Hepatocyte (in vitro differentiated cells): ENCODE measurements at regions not wholly inside any gene's neighbourhood (a gene's known extent, or its start where the extent isn't known, plus 50 kb on each side); places are given as distances from the start of the nearest gene placed in this dataset.

ENCODE experiments used
- DNase-seq: peaks from one replicate; pipeline ENCODE4 v3.0.0-alpha.2; 2016; ENCODE audit warnings: low spot score
- H2AFZ ChIP-seq: fragments of 200-600 bp; sonication (generic); 2 replicates; pipeline ENCODE4 v1.6.0; 2016; ENCODE audit warnings: antibody characterized with exemption, mild to moderate bottlenecking
- H3K27ac ChIP-seq: fragments of 200-600 bp; sonication (generic); 2 replicates; pipeline ENCODE4 v1.5.1; 2016; ENCODE audit warnings: mild to moderate bottlenecking
- H3K27me3 ChIP-seq: fragments of 200-600 bp; sonication (generic); 2 replicates; pipeline ENCODE4 v1.6.1; 2016
- H3K36me3 ChIP-seq: fragments of 200-600 bp; sonication (generic); replicated peaks from 2 replicates; pipeline ENCODE4 v1.5.1; 2016; ENCODE audit warnings: low read depth; ENCODE audit not compliant: insufficient read depth
- H3K4me1 ChIP-seq: fragments of 200-600 bp; sonication (generic); 2 replicates; pipeline ENCODE4 v1.5.1; 2016; ENCODE audit warnings: mild to moderate bottlenecking, moderate library complexity; ENCODE audit not compliant: insufficient read depth
- H3K4me2 ChIP-seq: fragments of 200-600 bp; sonication (generic); 2 replicates; pipeline ENCODE4 v1.6.0; 2016
- H3K4me3 ChIP-seq: fragments of 200-600 bp; sonication (generic); 2 replicates; pipeline ENCODE4 v1.5.1; 2016; ENCODE audit warnings: mild to moderate bottlenecking
- H3K79me2 ChIP-seq: fragments of 200-600 bp; sonication (generic); 2 replicates; pipeline ENCODE4 v1.6.0; 2017; ENCODE audit warnings: mild to moderate bottlenecking
- H3K9me2 ChIP-seq: fragments of 200-600 bp; sonication (generic); replicated peaks from 2 replicates; pipeline ENCODE4 v1.6.0; 2017; ENCODE audit warnings: mild to moderate bottlenecking; ENCODE audit not compliant: insufficient read depth
- H3K9me3 ChIP-seq: fragments of 200-600 bp; sonication (generic); 2 replicates; pipeline ENCODE4 v1.5.1; 2016; ENCODE audit warnings: low read depth, mild to moderate bottlenecking
- H4K20me1 ChIP-seq: fragments of 200-600 bp; sonication (generic); 2 replicates; pipeline ENCODE4 v1.6.0; 2016; ENCODE audit warnings: mild to moderate bottlenecking; ENCODE audit not compliant: insufficient read depth, poor library complexity, severe bottlenecking
- CTCF ChIP-seq: fragments of 200-600 bp; sonication (generic); IDR thresholded peaks from 2 replicates; pipeline ENCODE4 v1.5.1; 2016; ENCODE audit warnings: antibody characterized with exemption, mild to moderate bottlenecking; ENCODE audit not compliant: poor library complexity
- EZH2 ChIP-seq: fragments of 200-600 bp; sonication (generic); IDR thresholded peaks from 2 replicates; pipeline ENCODE4 v1.6.1; 2016; ENCODE audit warnings: antibody characterized with exemption, mild to moderate bottlenecking, borderline replicate concordance
- EZH2phosphoT487 ChIP-seq: fragments of 200-600 bp; sonication (generic); IDR thresholded peaks from one replicate; pipeline ENCODE4 v1.6.1; 2018; ENCODE audit warnings: antibody characterized with exemption, mild to moderate bottlenecking, low read depth, moderate library complexity; ENCODE audit not compliant: unreplicated experiment, severe bottlenecking
- WGBS: methylation state at CpG from one replicate; pipeline ENCODE4 v1.1.6; 2016; ENCODE audit warnings: low lambda C conversion rate; ENCODE audit errors: missing lambda C conversion rate; 5-methylcytosine and 5-hydroxymethylcytosine counted together

GRCh38 chr2:156125018-156125417, 207.5 kb downstream of the NR4A2 start:
- H3K36me3 ChIP-seq, result no peaks in the 10 kb centered on the region
- no peaks in the 10 kb centered on the region for H4K20me1 ChIP-seq
- H3K4me1 ChIP-seq, result no peaks in the 10 kb centered on the region
- H3K27ac ChIP-seq, result no peak overlapping the region
- DNase-seq, result no peak
- no peaks in the 10 kb centered on the region for H3K27me3 ChIP-seq
- H3K4me2 ChIP-seq, result no peak overlapping the region
- H3K9me2 ChIP-seq, result no peaks in the 10 kb centered on the region
- no peak overlapping the region for H2AFZ ChIP-seq
- no peaks in the 10 kb centered on the region for H3K9me3 ChIP-seq
- no peaks in the 10 kb centered on the region for H3K79me2 ChIP-seq
- WGBS, result 83% methylated on average over 7 of the region's 7 CpGs
- no peak overlapping the region for H3K4me3 ChIP-seq
- TF ChIP-seq CTCF, result no peak
- TF ChIP-seq EZH2phosphoT487, result no peak
- TF ChIP-seq EZH2, result no peak

- Histone ChIP-seq H4K20me1 (no peaks in the 10 kb centered on the region), H3K36me3 (no peaks in the 10 kb centered on the region), H3K4me3 (no peak overlapping the region), H3K4me2 (no peak overlapping the region), H2AFZ (no peak overlapping the region), H3K27me3 (no peaks in the 10 kb centered on the region), H3K4me1 (no peaks in the 10 kb centered on the region), H3K9me3 (no peaks in the 10 kb centered on the region), H3K79me2 (no peaks in the 10 kb centered on the region), H3K9me2 (no peaks in the 10 kb centered on the region), H3K27ac (no peak overlapping the region)
- TF ChIP-seq CTCF (no peak), EZH2 (no peak), EZH2phosphoT487 (no peak)
- no peak for DNase-seq
These were observed 208.1 kb downstream of the NR4A2 start for GRCh38 chr2:156124458-156124857.

- Histone ChIP-seq H3K4me1 (no peaks in the 10 kb centered on the region), H3K4me3 (no peak overlapping the region), H3K27me3 (no peaks in the 10 kb centered on the region), H3K36me3 (no peaks in the 10 kb centered on the region), H4K20me1 (no peaks in the 10 kb centered on the region), H3K9me2 (no peaks in the 10 kb centered on the region), H3K79me2 (no peaks in the 10 kb centered on the region), H3K4me2 (no peak overlapping the region), H3K27ac (no peak overlapping the region), H3K9me3 (no peaks in the 10 kb centered on the region), H2AFZ (no peak overlapping the region)
- no peak for DNase-seq
- TF ChIP-seq EZH2, result no peak
- TF ChIP-seq CTCF, result no peak
- TF ChIP-seq EZH2phosphoT487, result no peak
- 93% methylated on average over 3 of the region's 3 CpGs for WGBS
These were observed 213.6 kb downstream of the NR4A2 start for GRCh38 chr2:156118753-156119416.

- Histone ChIP-seq H2AFZ (no peak overlapping the region), H3K79me2 (no peaks in the 10 kb centered on the region), H3K4me3 (no peak overlapping the region), H3K36me3 (no peaks in the 10 kb centered on the region), H4K20me1 (no peaks in the 10 kb centered on the region), H3K9me3 (no peaks in the 10 kb centered on the region), H3K4me1 (no peaks in the 10 kb centered on the region), H3K27me3 (no peaks in the 10 kb centered on the region), H3K4me2 (no peak overlapping the region), H3K9me2 (no peaks in the 10 kb centered on the region), H3K27ac (no peak overlapping the region)
- 78% methylated on average over 2 of the region's 2 CpGs for WGBS
- TF ChIP-seq EZH2phosphoT487 (no peak), EZH2 (no peak), CTCF (no peak)
- no peak for DNase-seq
These were observed 216.4 kb downstream of the NR4A2 start for GRCh38 chr2:156116113-156116512.
